CD4-positive, alpha-beta T cell treated with Interferon gamma for 1 hour (primary cell): ENCODE measurements at regions not wholly inside any gene's neighbourhood (a gene's known extent, or its start where the extent isn't known, plus 50 kb on each side); places are given as distances from the start of the nearest gene placed in this dataset.
"Not testable (repeated sequence)": the region's sequence is repeated elsewhere in the genome, so short reads cannot be mapped to it uniquely, and the experiment has no call there.

Experiments
- DNase-seq: peaks from one replicate; pipeline ENCODE4 v3.0.0-alpha.2; 2020

- DNase-seq = no peak
Measured at GRCh38 chr1:61579802-61580201, 145.1 kb downstream of the TM2D1 start.

- DNase-seq = no peak
Measured at GRCh38 chr1:61572046-61572445, 152.9 kb downstream of the TM2D1 start.

- DNase-seq = no peak
Measured at GRCh38 chr1:61570191-61570590, 154.8 kb downstream of the TM2D1 start.

- no peak for DNase-seq
Measured at GRCh38 chr1:61569303-61569621, 155.7 kb downstream of the TM2D1 start.

GRCh38 chr1:61568460-61569302 is 156.3 kb downstream of the TM2D1 start:
- no peak for DNase-seq

- DNase-seq = no peak
Measured at GRCh38 chr1:61566177-61566576, 158.8 kb downstream of the TM2D1 start.

GRCh38 chr1:61563611-61564010 is 161.3 kb downstream of the TM2D1 start:
- no peak for DNase-seq

- no peak for DNase-seq
Measured at GRCh38 chr1:61561666-61562065, 163.3 kb downstream of the TM2D1 start.

GRCh38 chr1:61560385-61560784 is 164.6 kb downstream of the TM2D1 start:
- DNase-seq = no peak

GRCh38 chr1:61556631-61557030 is 168.3 kb downstream of the TM2D1 start:
- no peak for DNase-seq

GRCh38 chr1:61552630-61553305 is 172.2 kb downstream of the TM2D1 start:
- DNase-seq = no peak

- not testable (repeated sequence) for DNase-seq
Measured at GRCh38 chr1:61547302-61547701, 177.6 kb downstream of the TM2D1 start.

- DNase-seq = not testable (repeated sequence)
Measured at GRCh38 chr1:61544870-61545269, 180.1 kb downstream of the TM2D1 start.

- not testable (repeated sequence) for DNase-seq
Measured at GRCh38 chr1:61543498-61543897, 181.4 kb downstream of the TM2D1 start.

- no peak for DNase-seq
Measured at GRCh38 chr1:61539720-61540462, 185.1 kb downstream of the TM2D1 start.

- no peak for DNase-seq
Measured at GRCh38 chr1:61538228-61538627, 186.7 kb downstream of the TM2D1 start.

- DNase-seq = no peak
Measured at GRCh38 chr1:61536174-61537108, 188.5 kb downstream of the TM2D1 start.

- DNase-seq = no peak
Measured at GRCh38 chr1:61534847-61535246, 190.1 kb downstream of the TM2D1 start.

GRCh38 chr1:61533546-61533945 is 191.4 kb downstream of the TM2D1 start:
- DNase-seq = no peak

- DNase-seq = no peak
Measured at GRCh38 chr1:61531716-61532115, 193.2 kb downstream of the TM2D1 start.

GRCh38 chr1:61523893-61524605 is 200.9 kb downstream of the TM2D1 start:
- no peak for DNase-seq

GRCh38 chr1:61523229-61523628 is 201.7 kb downstream of the TM2D1 start:
- DNase-seq = no peak
